ENCODE measurements at regions not wholly inside any gene's neighbourhood (a gene's known extent, or its start where the extent isn't known, plus 50 kb on each side); places are given as distances from the start of the nearest gene placed in this dataset.
"Not testable (repeated sequence)": the region's sequence is repeated elsewhere in the genome, so short reads cannot be mapped to it uniquely, and the experiment has no call there.

DNA sequence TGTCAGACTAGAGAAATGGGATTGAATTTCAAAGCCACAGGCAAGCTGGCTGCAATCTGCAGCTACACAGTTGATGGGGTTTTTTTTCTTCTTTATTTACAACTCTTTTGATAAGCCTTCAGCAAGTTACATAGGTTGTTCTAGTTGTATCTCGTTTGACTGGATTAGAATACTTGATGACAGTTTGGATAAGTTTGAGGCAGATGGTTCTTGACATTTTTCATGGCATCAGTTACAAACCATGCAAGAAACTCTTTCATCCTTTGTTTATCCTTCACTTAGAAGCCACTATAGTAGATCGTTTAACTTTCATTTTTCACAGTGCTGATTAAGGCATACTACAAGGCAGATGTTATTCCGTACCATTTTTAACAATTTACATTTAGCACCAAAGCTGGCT, 238.9 kb downstream of the TOX3 start:
- Histone ChIP-seq H3K4me1 (ENCODE audit: control insufficient read depth, insufficient read depth, low read length) (peaks cover 12% of the 10 kb centered on the region), H3K9me3 (ENCODE audit: control insufficient read depth, insufficient read depth, low read length) (no peaks in the 10 kb centered on the region), H3K4me3 (ENCODE audit: low read depth, low read length) (no peak overlapping the region), H3K27me3 (ENCODE audit: control insufficient read depth, insufficient read depth, low read length) (no peaks in the 10 kb centered on the region), H3K36me3 (ENCODE audit: control insufficient read depth, insufficient read depth, low read length) (no peaks in the 10 kb centered on the region), H3K9ac (ENCODE audit: low read depth, low read length) (no peak overlapping the region)

- no peak overlapping the region for H3K4me3 ChIP-seq (ENCODE audit: low read depth, low read length)
- H3K9ac ChIP-seq (ENCODE audit: low read depth, low read length): no peak overlapping the region
- no peaks in the 10 kb centered on the region for H3K4me1 ChIP-seq (ENCODE audit: control insufficient read depth, insufficient read depth, low read length)
- H3K36me3 ChIP-seq (ENCODE audit: control insufficient read depth, insufficient read depth, low read length): no peaks in the 10 kb centered on the region
- no peaks in the 10 kb centered on the region for H3K9me3 ChIP-seq (ENCODE audit: control insufficient read depth, insufficient read depth, low read length)
- H3K27me3 ChIP-seq (ENCODE audit: control insufficient read depth, insufficient read depth, low read length): peaks cover 2% of the 10 kb centered on the region
These were observed 245.9 kb downstream of the TOX3 start for GRCh38 chr16:52301026-52301425.

DNA sequence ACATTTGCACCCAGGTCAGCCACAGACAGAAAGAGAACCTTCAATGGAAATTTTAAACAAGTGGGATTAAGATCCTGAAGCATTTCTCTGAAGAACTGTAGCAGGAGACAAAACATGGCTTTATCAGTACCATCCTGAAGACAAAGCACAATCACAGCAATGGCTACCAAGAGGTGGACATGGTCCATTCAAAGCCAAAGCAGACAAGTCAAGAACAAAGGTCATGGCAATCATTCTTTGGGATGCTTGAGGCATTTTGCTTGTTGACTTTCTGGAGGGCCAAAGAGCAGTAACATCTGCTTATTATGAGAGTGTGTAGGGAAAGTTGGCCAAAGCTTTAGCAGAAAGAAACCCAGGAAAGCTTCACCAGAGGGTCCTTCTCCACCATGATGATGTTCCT, 248.2 kb downstream of the TOX3 start:
- H3K9ac ChIP-seq (ENCODE audit: low read depth, low read length): no peak overlapping the region
- no peak overlapping the region for H3K4me3 ChIP-seq (ENCODE audit: low read depth, low read length)
- H3K36me3 ChIP-seq (ENCODE audit: control insufficient read depth, insufficient read depth, low read length): no peaks in the 10 kb centered on the region
- peaks cover 2% of the 10 kb centered on the region for H3K27me3 ChIP-seq (ENCODE audit: control insufficient read depth, insufficient read depth, low read length)
- no peaks in the 10 kb centered on the region for H3K9me3 ChIP-seq (ENCODE audit: control insufficient read depth, insufficient read depth, low read length)
- no peaks in the 10 kb centered on the region for H3K4me1 ChIP-seq (ENCODE audit: control insufficient read depth, insufficient read depth, low read length)

GRCh38 chr16:52296706-52297315, 250.1 kb downstream of the TOX3 start:
- not testable (repeated sequence) for H3K27me3 ChIP-seq (ENCODE audit: control insufficient read depth, insufficient read depth, low read length); H3K9ac ChIP-seq (ENCODE audit: low read depth, low read length); H3K4me1 ChIP-seq (ENCODE audit: control insufficient read depth, insufficient read depth, low read length); H3K9me3 ChIP-seq (ENCODE audit: control insufficient read depth, insufficient read depth, low read length); H3K36me3 ChIP-seq (ENCODE audit: control insufficient read depth, insufficient read depth, low read length); H3K4me3 ChIP-seq (ENCODE audit: low read depth, low read length)

DNA sequence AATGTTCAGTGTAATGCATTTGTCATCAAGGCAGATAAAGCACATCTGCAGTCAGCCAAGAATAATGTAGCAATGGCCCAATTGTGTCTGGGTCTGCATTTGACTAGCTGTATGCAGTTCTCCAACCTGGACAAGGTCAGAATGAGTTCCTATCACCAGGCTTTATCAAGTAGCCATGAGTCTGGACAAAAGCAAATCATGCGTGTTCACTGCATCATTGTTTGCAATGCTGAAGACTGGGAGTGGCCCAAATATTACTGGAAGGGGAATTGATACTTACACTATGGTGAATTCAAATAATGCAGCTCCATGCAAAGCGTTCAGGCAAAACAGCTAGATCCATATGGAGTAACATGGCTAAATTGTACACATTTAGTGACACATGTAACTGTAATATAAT, 250.9 kb downstream of the TOX3 start:
- Histone ChIP-seq H3K27me3 (ENCODE audit: control insufficient read depth, insufficient read depth, low read length) (no peaks in the 10 kb centered on the region), H3K4me1 (ENCODE audit: control insufficient read depth, insufficient read depth, low read length) (no peaks in the 10 kb centered on the region), H3K9me3 (ENCODE audit: control insufficient read depth, insufficient read depth, low read length) (no peaks in the 10 kb centered on the region), H3K36me3 (ENCODE audit: control insufficient read depth, insufficient read depth, low read length) (no peaks in the 10 kb centered on the region), H3K9ac (ENCODE audit: low read depth, low read length) (no peak overlapping the region), H3K4me3 (ENCODE audit: low read depth, low read length) (no peak overlapping the region)

- Histone ChIP-seq H3K4me3 (ENCODE audit: low read depth, low read length) (no peak overlapping the region), H3K4me1 (ENCODE audit: control insufficient read depth, insufficient read depth, low read length) (no peaks in the 10 kb centered on the region), H3K9me3 (ENCODE audit: control insufficient read depth, insufficient read depth, low read length) (no peaks in the 10 kb centered on the region), H3K27me3 (ENCODE audit: control insufficient read depth, insufficient read depth, low read length) (no peaks in the 10 kb centered on the region), H3K9ac (ENCODE audit: low read depth, low read length) (no peak overlapping the region), H3K36me3 (ENCODE audit: control insufficient read depth, insufficient read depth, low read length) (no peaks in the 10 kb centered on the region)
These were observed 252.3 kb downstream of the TOX3 start for GRCh38 chr16:52294660-52295059.

GRCh38 chr16:52293204-52293603, 253.7 kb downstream of the TOX3 start:
- H3K4me1 ChIP-seq (ENCODE audit: control insufficient read depth, insufficient read depth, low read length): no peaks in the 10 kb centered on the region
- H3K27me3 ChIP-seq (ENCODE audit: control insufficient read depth, insufficient read depth, low read length): no peaks in the 10 kb centered on the region
- no peaks in the 10 kb centered on the region for H3K36me3 ChIP-seq (ENCODE audit: control insufficient read depth, insufficient read depth, low read length)
- H3K9ac ChIP-seq (ENCODE audit: low read depth, low read length): no peak overlapping the region
- H3K9me3 ChIP-seq (ENCODE audit: control insufficient read depth, insufficient read depth, low read length): no peaks in the 10 kb centered on the region
- no peak overlapping the region for H3K4me3 ChIP-seq (ENCODE audit: low read depth, low read length)

DNA sequence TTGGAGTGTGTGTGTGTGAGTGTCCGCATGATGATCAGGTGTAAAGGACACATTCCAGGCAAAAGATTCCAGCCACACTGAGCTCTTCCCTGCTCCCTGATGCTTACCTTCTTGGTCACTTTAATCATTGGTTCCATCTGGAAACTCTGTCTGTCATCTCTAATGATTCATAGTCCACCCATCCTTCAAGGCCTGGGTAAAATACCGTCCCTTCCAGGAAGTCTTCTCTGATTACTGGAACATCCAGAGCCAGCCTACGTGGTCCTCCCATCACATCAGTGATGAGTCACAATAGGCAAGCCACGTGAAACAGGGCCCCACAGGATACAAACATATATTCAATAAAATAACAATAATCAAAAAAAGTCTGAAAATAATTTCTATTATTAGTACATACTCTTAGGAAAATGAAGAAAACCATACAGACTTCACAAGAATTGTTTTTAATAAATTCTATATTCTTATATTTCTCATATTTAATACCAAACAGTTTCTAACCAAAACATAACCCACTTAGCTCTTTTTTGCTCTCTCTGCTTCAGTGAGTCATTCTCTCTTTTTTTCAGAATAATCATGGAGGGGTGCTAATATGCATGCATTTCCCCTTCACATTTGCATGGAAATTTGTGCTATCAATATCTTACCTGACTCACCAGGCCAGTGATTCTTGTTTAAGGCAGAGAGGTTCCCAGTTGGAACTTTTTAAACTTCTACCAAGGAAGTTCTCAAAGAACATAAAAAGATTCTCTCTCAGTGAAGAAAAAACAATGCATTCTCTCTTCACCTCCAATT, 263.2 kb downstream of the TOX3 start:
- no peak overlapping the region for H3K9ac ChIP-seq (ENCODE audit: low read depth, low read length)
- no peaks in the 10 kb centered on the region for H3K9me3 ChIP-seq (ENCODE audit: control insufficient read depth, insufficient read depth, low read length)
- H3K36me3 ChIP-seq (ENCODE audit: control insufficient read depth, insufficient read depth, low read length): no peaks in the 10 kb centered on the region
- H3K27me3 ChIP-seq (ENCODE audit: control insufficient read depth, insufficient read depth, low read length): no peaks in the 10 kb centered on the region
- H3K4me1 ChIP-seq (ENCODE audit: control insufficient read depth, insufficient read depth, low read length): no peaks in the 10 kb centered on the region
- no peak overlapping the region for H3K4me3 ChIP-seq (ENCODE audit: low read depth, low read length)

DNA sequence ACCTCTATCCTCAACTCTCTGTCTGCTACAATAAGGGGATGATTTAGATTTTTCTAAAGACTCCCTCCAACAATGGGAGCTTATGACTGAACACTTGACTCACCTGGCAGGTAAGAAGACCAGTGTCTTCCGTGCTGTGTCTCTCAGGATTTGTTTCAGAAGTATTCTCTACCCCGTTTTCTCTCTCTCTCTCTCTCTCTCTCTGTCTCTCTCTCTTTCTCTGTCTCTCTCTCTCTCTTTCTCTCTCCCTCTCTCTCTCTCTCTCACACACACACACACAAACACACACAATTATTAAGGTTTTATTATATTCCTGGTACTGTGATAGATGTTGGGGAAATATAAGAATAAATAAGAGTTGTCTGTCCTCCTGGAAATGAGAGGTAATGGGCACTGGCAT, 263.9 kb downstream of the TOX3 start:
- no peaks in the 10 kb centered on the region for H3K36me3 ChIP-seq (ENCODE audit: control insufficient read depth, insufficient read depth, low read length)
- H3K27me3 ChIP-seq (ENCODE audit: control insufficient read depth, insufficient read depth, low read length): no peaks in the 10 kb centered on the region
- no peak overlapping the region for H3K4me3 ChIP-seq (ENCODE audit: low read depth, low read length)
- no peaks in the 10 kb centered on the region for H3K4me1 ChIP-seq (ENCODE audit: control insufficient read depth, insufficient read depth, low read length)
- no peaks in the 10 kb centered on the region for H3K9me3 ChIP-seq (ENCODE audit: control insufficient read depth, insufficient read depth, low read length)
- H3K9ac ChIP-seq (ENCODE audit: low read depth, low read length): no peak overlapping the region

- H3K27me3 ChIP-seq (ENCODE audit: control insufficient read depth, insufficient read depth, low read length): no peaks in the 10 kb centered on the region
- no peaks in the 10 kb centered on the region for H3K4me1 ChIP-seq (ENCODE audit: control insufficient read depth, insufficient read depth, low read length)
- H3K36me3 ChIP-seq (ENCODE audit: control insufficient read depth, insufficient read depth, low read length): no peaks in the 10 kb centered on the region
- no peaks in the 10 kb centered on the region for H3K9me3 ChIP-seq (ENCODE audit: control insufficient read depth, insufficient read depth, low read length)
- H3K4me3 ChIP-seq (ENCODE audit: low read depth, low read length): no peak overlapping the region
- H3K9ac ChIP-seq (ENCODE audit: low read depth, low read length): no peak overlapping the region
These were observed 266.9 kb downstream of the TOX3 start for GRCh38 chr16:52280086-52280485.

DNA sequence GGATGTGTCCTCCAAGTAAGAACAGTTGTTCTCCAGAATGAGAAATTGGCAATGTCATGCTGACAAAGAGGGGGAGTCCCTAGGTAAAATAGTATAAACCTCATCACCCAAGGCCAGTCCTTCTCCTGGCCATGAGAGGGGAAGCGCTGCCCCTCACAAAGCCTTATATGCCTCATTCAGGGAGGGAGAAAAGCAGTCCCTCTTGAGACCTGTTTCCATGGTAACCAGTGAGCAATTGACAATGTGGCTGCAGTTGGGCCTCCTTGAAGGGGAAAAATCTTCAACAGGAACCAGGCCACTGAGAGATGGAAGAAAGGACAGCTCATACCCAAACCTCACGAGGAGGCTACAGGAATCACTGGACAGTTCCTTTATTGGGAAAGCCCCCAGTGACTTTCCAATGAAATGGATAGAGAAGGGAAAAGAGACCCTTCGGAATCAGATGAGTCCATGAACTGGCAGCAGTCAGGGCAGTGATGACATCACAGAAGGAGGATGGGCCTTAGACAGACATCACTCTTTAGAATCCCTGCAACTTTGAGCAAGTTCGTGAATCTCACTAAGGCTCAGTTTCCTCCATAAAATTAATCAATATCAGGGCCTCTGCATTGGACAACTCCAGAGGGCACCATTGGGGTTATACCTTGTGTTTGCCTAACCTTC, 275.7 kb downstream of the TOX3 start:
- no peak overlapping the region for H3K9ac ChIP-seq (ENCODE audit: low read depth, low read length)
- peaks cover 11% of the 10 kb centered on the region for H3K4me1 ChIP-seq (ENCODE audit: control insufficient read depth, insufficient read depth, low read length)
- no peaks in the 10 kb centered on the region for H3K9me3 ChIP-seq (ENCODE audit: control insufficient read depth, insufficient read depth, low read length)
- H3K27me3 ChIP-seq (ENCODE audit: control insufficient read depth, insufficient read depth, low read length): no peaks in the 10 kb centered on the region
- no peak overlapping the region for H3K4me3 ChIP-seq (ENCODE audit: low read depth, low read length)
- no peaks in the 10 kb centered on the region for H3K36me3 ChIP-seq (ENCODE audit: control insufficient read depth, insufficient read depth, low read length)

DNA sequence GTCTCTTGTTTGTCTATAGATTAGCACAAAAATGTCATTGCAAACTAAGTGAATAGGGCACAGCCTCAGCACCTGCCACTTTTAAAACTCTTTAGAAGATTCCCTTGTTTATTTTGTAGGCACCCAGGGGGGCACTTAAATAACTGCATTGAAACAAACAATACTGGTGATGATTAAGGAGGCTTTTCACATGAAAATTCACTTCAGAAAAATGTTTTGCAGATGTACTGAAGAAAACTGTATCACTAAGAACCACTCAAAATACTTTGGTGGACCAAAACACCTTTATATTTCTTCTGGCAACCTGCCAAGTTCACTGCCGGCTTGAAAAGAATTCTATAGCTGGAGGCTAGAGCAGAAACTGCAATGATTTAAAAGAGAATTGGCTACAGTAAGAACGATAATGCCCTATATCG, 281.5 kb downstream of the TOX3 start:
- no peaks in the 10 kb centered on the region for H3K9me3 ChIP-seq (ENCODE audit: control insufficient read depth, insufficient read depth, low read length)
- no peaks in the 10 kb centered on the region for H3K27me3 ChIP-seq (ENCODE audit: control insufficient read depth, insufficient read depth, low read length)
- H3K4me3 ChIP-seq (ENCODE audit: low read depth, low read length): no peak overlapping the region
- no peaks in the 10 kb centered on the region for H3K36me3 ChIP-seq (ENCODE audit: control insufficient read depth, insufficient read depth, low read length)
- H3K4me1 ChIP-seq (ENCODE audit: control insufficient read depth, insufficient read depth, low read length): peaks cover 24% of the 10 kb centered on the region
- no peak overlapping the region for H3K9ac ChIP-seq (ENCODE audit: low read depth, low read length)

Data from iPS-15b (cell line).